IMR-90 (cell line): ENCODE measurements at regions not wholly inside any gene's neighbourhood (a gene's known extent, or its start where the extent isn't known, plus 50 kb on each side); places are given as distances from the start of the nearest gene placed in this dataset.

Experiments
- ATAC-seq: fragments of 200-7000 bp; cut with Tn5 transposase; 2 replicates; pipeline ENCODE4 v1.9.1; 2020; ENCODE audit warnings: low read depth, mild to moderate bottlenecking, moderate library complexity
- BruUV-seq: library from RNA; stranded (reverse); fragments of 400-500 nt; replicated peaks from 2 replicates; lab custom pipeline; 2021; lab: Mats Ljungman, UMichigan
- CTCF ChIA-PET: fragments of 300-600 bp; formaldehyde crosslinking; extraction: SDS; loops from one replicate; lab custom pipeline; 2021; ENCODE audit warnings: antibody characterized with exemption; lab: Yijun Ruan, JAX
- POLR2A ChIA-PET: fragments of 300-600 bp; sonication (Branson Sonifier 250); formaldehyde crosslinking; loops from one replicate; lab custom pipeline; 2022; ENCODE audit warnings: antibody characterized with exemption; ENCODE audit not compliant: unreplicated experiment; lab: Charles Lee
- DNase-seq: peaks from one replicate; pipeline ENCODE4 v3.0.0; 2013
- H2AFZ ChIP-seq: replicated peaks from 2 replicates; pipeline ENCODE3; 2013; ENCODE audit warnings: low read length, mild to moderate bottlenecking; ENCODE audit not compliant: poor library complexity
- H2AK5ac ChIP-seq: 2 replicates; pipeline ENCODE4 v1.6.1; 2013; ENCODE audit warnings: low read depth, low read length, inconsistent platforms
- H2AK9ac ChIP-seq: replicated peaks from 2 replicates; pipeline ENCODE3; 2013; ENCODE audit warnings: mild to moderate bottlenecking, low read depth, low read length, moderate library complexity; ENCODE audit not compliant: poor library complexity
- H2BK120ac ChIP-seq: 2 replicates; pipeline ENCODE4 v1.6.1; 2013; ENCODE audit warnings: low read depth, low read length, inconsistent platforms
- H2BK15ac ChIP-seq: 3 replicates; pipeline ENCODE4 v1.6.1; 2013; ENCODE audit warnings: low read depth, low read length, inconsistent platforms
- H2BK20ac ChIP-seq: 2 replicates; pipeline ENCODE4 v1.6.1; 2013; ENCODE audit warnings: low read depth, mild to moderate bottlenecking, inconsistent platforms, low read length, moderate library complexity
- H2BK5ac ChIP-seq: 2 replicates; pipeline ENCODE4 v1.6.1; 2013; ENCODE audit warnings: mild to moderate bottlenecking, low read depth, low read length, inconsistent platforms; ENCODE audit not compliant: poor library complexity, severe bottlenecking
- H3K14ac ChIP-seq: replicated peaks from 2 replicates; pipeline ENCODE4 v1.6.1; 2013; ENCODE audit warnings: low read depth, low read length, inconsistent platforms
- H3K18ac ChIP-seq: 2 replicates; pipeline ENCODE4 v1.6.1; 2013; ENCODE audit warnings: low read depth, low read length, control low read depth
- H3K23ac ChIP-seq: 2 replicates; pipeline ENCODE4 v1.6.1; 2013; ENCODE audit warnings: low read depth, low read length, inconsistent platforms
- H3K27ac ChIP-seq: 2 replicates; pipeline ENCODE4 v1.5.1; 2013; ENCODE audit warnings: mild to moderate bottlenecking, control low read depth, low read length; ENCODE audit not compliant: insufficient read depth
- H3K27me3 ChIP-seq: 2 replicates; pipeline ENCODE4 v1.6.1; 2013; ENCODE audit warnings: low read length; ENCODE audit not compliant: control insufficient read depth, insufficient read depth
- H3K36me3 ChIP-seq: 2 replicates; pipeline ENCODE4 v1.6.1; 2013; ENCODE audit warnings: low read length, mixed read lengths; ENCODE audit not compliant: control insufficient read depth, insufficient read depth
- H3K4ac ChIP-seq: 2 replicates; pipeline ENCODE4 v1.6.1; 2013; ENCODE audit warnings: low read depth, low read length, inconsistent platforms
- H3K4me1 ChIP-seq: 2 replicates; pipeline ENCODE4 v1.6.1; 2013; ENCODE audit warnings: low read length, mixed read lengths; ENCODE audit not compliant: control insufficient read depth, insufficient read depth
- H3K4me2 ChIP-seq: 2 replicates; pipeline ENCODE4 v1.6.1; 2013; ENCODE audit warnings: low read depth, mild to moderate bottlenecking, control low read depth, low read length, moderate library complexity
- H3K4me3 ChIP-seq: 2 replicates; pipeline ENCODE4 v1.5.1; 2013; ENCODE audit warnings: low read depth, mild to moderate bottlenecking, control low read depth, low read length, moderate library complexity; ENCODE audit not compliant: insufficient read depth
- H3K56ac ChIP-seq: 2 replicates; pipeline ENCODE4 v1.6.1; 2013; ENCODE audit warnings: low read length, inconsistent platforms; ENCODE audit not compliant: insufficient read depth; ENCODE audit errors: extremely low read depth
- H3K79me1 ChIP-seq, 2 experiments: 2 replicates each; pipeline ENCODE4 v1.6.1; 2013; ENCODE audit warnings: low read length in 2 of 2, inconsistent platforms in 1 of 2, low read depth in 1 of 2
- H3K9ac ChIP-seq: 2 replicates; pipeline ENCODE4 v1.6.1; 2013; ENCODE audit warnings: low read depth, low read length, control low read depth
- H3K9me1 ChIP-seq: 2 replicates; pipeline ENCODE4 v1.6.1; 2013; ENCODE audit warnings: low read length, inconsistent platforms; ENCODE audit not compliant: insufficient read depth
- H3K9me3 ChIP-seq: 2 replicates; pipeline ENCODE4 v1.6.1; 2013; ENCODE audit warnings: low read length; ENCODE audit not compliant: control insufficient read depth, insufficient read depth
- H4K20me1 ChIP-seq: 2 replicates; pipeline ENCODE4 v1.6.1; 2013; ENCODE audit warnings: low read length, inconsistent platforms; ENCODE audit not compliant: insufficient read depth
- H4K5ac ChIP-seq: 2 replicates; pipeline ENCODE4 v1.6.1; 2013; ENCODE audit warnings: mild to moderate bottlenecking, low read depth, low read length, control low read depth
- H4K8ac ChIP-seq, 2 experiments: 2 replicates each; pipeline ENCODE4 v1.6.1; 2013; ENCODE audit warnings: low read depth in 2 of 2, low read length in 2 of 2, control low read depth in 1 of 2, inconsistent platforms in 1 of 2
- H4K91ac ChIP-seq: 2 replicates; pipeline ENCODE4 v1.6.1; 2013; ENCODE audit warnings: low read depth, low read length, inconsistent platforms; ENCODE audit not compliant: insufficient read depth
- BHLHE40 ChIP-seq: fragments of 150-350 bp; IDR thresholded peaks from 2 replicates; pipeline ENCODE4 v1.6.1; 2016; ENCODE audit warnings: mild to moderate bottlenecking, low read depth, low read length
- CEBPB ChIP-seq: IDR thresholded peaks from 2 replicates; pipeline ENCODE4 v1.6.1; 2012; ENCODE audit warnings: low read depth, low read length, improper control_type of control experiment
- FOS ChIP-seq: fragments of 150-350 bp; IDR thresholded peaks from 2 replicates; pipeline ENCODE4 v1.6.1; 2016; ENCODE audit warnings: low read depth, low read length
- RCOR1 ChIP-seq: IDR thresholded peaks from 2 replicates; pipeline ENCODE4 v1.6.1; 2012; ENCODE audit warnings: mild to moderate bottlenecking, low read length, improper control_type of control experiment; ENCODE audit not compliant: insufficient replicate concordance
- USF2 ChIP-seq: fragments of 150-350 bp; IDR thresholded peaks from 2 replicates; pipeline ENCODE4 v1.6.1; 2017; ENCODE audit warnings: mild to moderate bottlenecking, antibody characterized with exemption, low read length, low read depth
- WGBS, 2 experiments: methylation state at CpG; one replicate each; pipeline versions ENCODE4 v1.1.5 to v1.1.7; 2013; ENCODE audit warnings: missing lambda C conversion rate in 2 of 2; ENCODE audit not compliant: insufficient read length in 1 of 2; ENCODE audit errors: extremely low coverage in 2 of 2; 5-methylcytosine and 5-hydroxymethylcytosine counted together
- dilution Hi-C: fragments of 300-500 bp; cut with HindIII; formaldehyde crosslinking; loops from one replicate; pipeline ENCODE4 v1.14.3; 2018; ENCODE audit warnings: low sequenced_read_pairs; ENCODE audit not compliant: unreplicated experiment
- in situ Hi-C: fragments of 300-500 bp; cut with MboI; formaldehyde crosslinking; loops from 3 replicates; pipeline ENCODE4 v1.14.3; 2019; ENCODE audit warnings: low sequenced_read_pairs, inconsistent platforms, mixed read lengths
- intact Hi-C: fragments of 100-400 bp; cut with micrococcal nuclease; formaldehyde crosslinking; loops from 2 replicates; pipeline ENCODE4 v1.10.0; 2022

GRCh38 chr2:129879614-129880180, 99.8 kb upstream of the RAB6C start (continued):
- no peak for TF ChIP-seq USF2
- TF ChIP-seq RCOR1, result no peak
- TF ChIP-seq BHLHE40, result no peak
- TF ChIP-seq CEBPB, result no peak

- Histone ChIP-seq H3K79me1 (no peaks in the 10 kb centered on the region), H2AFZ (no peak overlapping the region), H3K27ac (no peak overlapping the region), H2BK20ac (no peak overlapping the region), H3K4me1 (no peaks in the 10 kb centered on the region), H3K36me3 (no peaks in the 10 kb centered on the region), H3K18ac (no peak overlapping the region), H3K27me3 (no peaks in the 10 kb centered on the region), H2BK15ac (no peak overlapping the region), H3K9ac (no peak overlapping the region), H4K5ac (no peak overlapping the region), H4K91ac (no peak overlapping the region), H2BK5ac (no peak overlapping the region), H3K9me3 (no peaks in the 10 kb centered on the region), H3K23ac (no peak overlapping the region), H3K56ac (no peak overlapping the region), H3K4me2 (no peak overlapping the region), H2AK5ac (no peak overlapping the region), H4K8ac (no peak overlapping the region), H3K9me1 (no peaks in the 10 kb centered on the region), H3K4ac (no peak overlapping the region), H2AK9ac (no peak overlapping the region), H4K20me1 (no peaks in the 10 kb centered on the region; the same call in 1 of the 2 replicates), H2BK120ac (no peak overlapping the region), H3K14ac (no peak overlapping the region), H3K4me3 (no peak overlapping the region)
- dilution Hi-C loops (no loop called here), intact Hi-C loops (no loop called here), in situ Hi-C loops (no loop called here)
- POLR2A ChIA-PET, result no interaction called here
- DNase-seq (no peak), ATAC-seq (no peak)
- CTCF ChIA-PET, result no interaction called here
- no peak for TF ChIP-seq FOS
- WGBS, 2 experiments, result 100% methylated on average over 2 of the region's 5 CpGs; no CpG with 5 or more reads in 1 of the 2 experiments
- BruUV-seq, result no TSS peak
Observed at GRCh38 chr2:129880309-129880708, 99.2 kb upstream of the RAB6C start.
